IMR-90 (cell line): ENCODE measurements at regions not wholly inside any gene's neighbourhood (a gene's known extent, or its start where the extent isn't known, plus 50 kb on each side); places are given as distances from the start of the nearest gene placed in this dataset.

Experiments
- ATAC-seq: fragments of 200-7000 bp; cut with Tn5 transposase; 2 replicates; pipeline ENCODE4 v1.9.1; 2020; ENCODE audit warnings: low read depth, mild to moderate bottlenecking, moderate library complexity
- BruUV-seq: library from RNA; stranded (reverse); fragments of 400-500 nt; replicated peaks from 2 replicates; lab custom pipeline; 2021; lab: Mats Ljungman, UMichigan
- CTCF ChIA-PET: fragments of 300-600 bp; formaldehyde crosslinking; extraction: SDS; loops from one replicate; lab custom pipeline; 2021; ENCODE audit warnings: antibody characterized with exemption; lab: Yijun Ruan, JAX
- POLR2A ChIA-PET: fragments of 300-600 bp; sonication (Branson Sonifier 250); formaldehyde crosslinking; loops from one replicate; lab custom pipeline; 2022; ENCODE audit warnings: antibody characterized with exemption; ENCODE audit not compliant: unreplicated experiment; lab: Charles Lee
- DNase-seq: peaks from one replicate; pipeline ENCODE4 v3.0.0; 2013
- H2AFZ ChIP-seq: replicated peaks from 2 replicates; pipeline ENCODE3; 2013; ENCODE audit warnings: low read length, mild to moderate bottlenecking; ENCODE audit not compliant: poor library complexity
- H2AK5ac ChIP-seq: 2 replicates; pipeline ENCODE4 v1.6.1; 2013; ENCODE audit warnings: low read depth, low read length, inconsistent platforms
- H2AK9ac ChIP-seq: replicated peaks from 2 replicates; pipeline ENCODE3; 2013; ENCODE audit warnings: mild to moderate bottlenecking, low read depth, low read length, moderate library complexity; ENCODE audit not compliant: poor library complexity
- H2BK120ac ChIP-seq: 2 replicates; pipeline ENCODE4 v1.6.1; 2013; ENCODE audit warnings: low read depth, low read length, inconsistent platforms
- H2BK15ac ChIP-seq: 3 replicates; pipeline ENCODE4 v1.6.1; 2013; ENCODE audit warnings: low read depth, low read length, inconsistent platforms
- H2BK20ac ChIP-seq: 2 replicates; pipeline ENCODE4 v1.6.1; 2013; ENCODE audit warnings: low read depth, mild to moderate bottlenecking, inconsistent platforms, low read length, moderate library complexity
- H2BK5ac ChIP-seq: 2 replicates; pipeline ENCODE4 v1.6.1; 2013; ENCODE audit warnings: mild to moderate bottlenecking, low read depth, low read length, inconsistent platforms; ENCODE audit not compliant: poor library complexity, severe bottlenecking
- H3K14ac ChIP-seq: replicated peaks from 2 replicates; pipeline ENCODE4 v1.6.1; 2013; ENCODE audit warnings: low read depth, low read length, inconsistent platforms
- H3K18ac ChIP-seq: 2 replicates; pipeline ENCODE4 v1.6.1; 2013; ENCODE audit warnings: low read depth, low read length, control low read depth
- H3K23ac ChIP-seq: 2 replicates; pipeline ENCODE4 v1.6.1; 2013; ENCODE audit warnings: low read depth, low read length, inconsistent platforms
- H3K27ac ChIP-seq: 2 replicates; pipeline ENCODE4 v1.5.1; 2013; ENCODE audit warnings: mild to moderate bottlenecking, control low read depth, low read length; ENCODE audit not compliant: insufficient read depth
- H3K27me3 ChIP-seq: 2 replicates; pipeline ENCODE4 v1.6.1; 2013; ENCODE audit warnings: low read length; ENCODE audit not compliant: control insufficient read depth, insufficient read depth
- H3K36me3 ChIP-seq: 2 replicates; pipeline ENCODE4 v1.6.1; 2013; ENCODE audit warnings: low read length, mixed read lengths; ENCODE audit not compliant: control insufficient read depth, insufficient read depth
- H3K4ac ChIP-seq: 2 replicates; pipeline ENCODE4 v1.6.1; 2013; ENCODE audit warnings: low read depth, low read length, inconsistent platforms
- H3K4me1 ChIP-seq: 2 replicates; pipeline ENCODE4 v1.6.1; 2013; ENCODE audit warnings: low read length, mixed read lengths; ENCODE audit not compliant: control insufficient read depth, insufficient read depth
- H3K4me2 ChIP-seq: 2 replicates; pipeline ENCODE4 v1.6.1; 2013; ENCODE audit warnings: low read depth, mild to moderate bottlenecking, control low read depth, low read length, moderate library complexity
- H3K4me3 ChIP-seq: 2 replicates; pipeline ENCODE4 v1.5.1; 2013; ENCODE audit warnings: low read depth, mild to moderate bottlenecking, control low read depth, low read length, moderate library complexity; ENCODE audit not compliant: insufficient read depth
- H3K56ac ChIP-seq: 2 replicates; pipeline ENCODE4 v1.6.1; 2013; ENCODE audit warnings: low read length, inconsistent platforms; ENCODE audit not compliant: insufficient read depth; ENCODE audit errors: extremely low read depth
- H3K79me1 ChIP-seq, 2 experiments: 2 replicates each; pipeline ENCODE4 v1.6.1; 2013; ENCODE audit warnings: low read length in 2 of 2, inconsistent platforms in 1 of 2, low read depth in 1 of 2
- H3K9ac ChIP-seq: 2 replicates; pipeline ENCODE4 v1.6.1; 2013; ENCODE audit warnings: low read depth, low read length, control low read depth
- H3K9me1 ChIP-seq: 2 replicates; pipeline ENCODE4 v1.6.1; 2013; ENCODE audit warnings: low read length, inconsistent platforms; ENCODE audit not compliant: insufficient read depth
- H3K9me3 ChIP-seq: 2 replicates; pipeline ENCODE4 v1.6.1; 2013; ENCODE audit warnings: low read length; ENCODE audit not compliant: control insufficient read depth, insufficient read depth
- H4K20me1 ChIP-seq: 2 replicates; pipeline ENCODE4 v1.6.1; 2013; ENCODE audit warnings: low read length, inconsistent platforms; ENCODE audit not compliant: insufficient read depth
- H4K5ac ChIP-seq: 2 replicates; pipeline ENCODE4 v1.6.1; 2013; ENCODE audit warnings: mild to moderate bottlenecking, low read depth, low read length, control low read depth
- H4K8ac ChIP-seq, 2 experiments: 2 replicates each; pipeline ENCODE4 v1.6.1; 2013; ENCODE audit warnings: low read depth in 2 of 2, low read length in 2 of 2, control low read depth in 1 of 2, inconsistent platforms in 1 of 2
- H4K91ac ChIP-seq: 2 replicates; pipeline ENCODE4 v1.6.1; 2013; ENCODE audit warnings: low read depth, low read length, inconsistent platforms; ENCODE audit not compliant: insufficient read depth
- BHLHE40 ChIP-seq: fragments of 150-350 bp; IDR thresholded peaks from 2 replicates; pipeline ENCODE4 v1.6.1; 2016; ENCODE audit warnings: mild to moderate bottlenecking, low read depth, low read length
- CEBPB ChIP-seq: IDR thresholded peaks from 2 replicates; pipeline ENCODE4 v1.6.1; 2012; ENCODE audit warnings: low read depth, low read length, improper control_type of control experiment
- CHD1 ChIP-seq: IDR thresholded peaks from 2 replicates; pipeline ENCODE4 v1.6.1; 2012; ENCODE audit warnings: low read depth, low read length, improper control_type of control experiment
- FOS ChIP-seq: fragments of 150-350 bp; IDR thresholded peaks from 2 replicates; pipeline ENCODE4 v1.6.1; 2016; ENCODE audit warnings: low read depth, low read length
- MAFK ChIP-seq: IDR thresholded peaks from 2 replicates; pipeline ENCODE4 v1.6.1; 2012; ENCODE audit warnings: low read depth, low read length, improper control_type of control experiment
- MAZ ChIP-seq: IDR thresholded peaks from 2 replicates; pipeline ENCODE4 v1.6.1; 2012; ENCODE audit warnings: low read depth, mild to moderate bottlenecking, low read length, improper control_type of control experiment, moderate library complexity, borderline replicate concordance
- MXI1 ChIP-seq: IDR thresholded peaks from 2 replicates; pipeline ENCODE4 v1.6.1; 2012; ENCODE audit warnings: low read depth, mild to moderate bottlenecking, low read length, moderate library complexity, borderline replicate concordance
- POLR2A ChIP-seq: IDR thresholded peaks from 2 replicates; pipeline ENCODE4 v1.6.1; 2012; ENCODE audit warnings: mild to moderate bottlenecking, low read depth, low read length
- RAD21 ChIP-seq: IDR thresholded peaks from 2 replicates; pipeline ENCODE4 v1.6.1; 2012; ENCODE audit warnings: low read length, improper control_type of control experiment
- RFX5 ChIP-seq: IDR thresholded peaks from 2 replicates; pipeline ENCODE4 v1.8.0; 2012; ENCODE audit warnings: low read depth, mild to moderate bottlenecking, low read length, moderate library complexity
- WGBS, 2 experiments: methylation state at CpG; one replicate each; pipeline versions ENCODE4 v1.1.5 to v1.1.7; 2013; ENCODE audit warnings: missing lambda C conversion rate in 2 of 2; ENCODE audit not compliant: insufficient read length in 1 of 2; ENCODE audit errors: extremely low coverage in 2 of 2; 5-methylcytosine and 5-hydroxymethylcytosine counted together
- dilution Hi-C: fragments of 300-500 bp; cut with HindIII; formaldehyde crosslinking; loops from one replicate; pipeline ENCODE4 v1.14.3; 2018; ENCODE audit warnings: low sequenced_read_pairs; ENCODE audit not compliant: unreplicated experiment
- in situ Hi-C: fragments of 300-500 bp; cut with MboI; formaldehyde crosslinking; loops from 3 replicates; pipeline ENCODE4 v1.14.3; 2019; ENCODE audit warnings: low sequenced_read_pairs, inconsistent platforms, mixed read lengths
- intact Hi-C: fragments of 100-400 bp; cut with micrococcal nuclease; formaldehyde crosslinking; loops from 2 replicates; pipeline ENCODE4 v1.10.0; 2022
- TF ChIP-seq, protein P1 (sequence below): conservative IDR thresholded peaks from 2 replicates; pipeline ENCODE4 v1.5.1; 2012; ENCODE audit warnings: mild to moderate bottlenecking, low read depth, low read length, improper control_type of control experiment
- TF ChIP-seq, protein P2 (sequence below): fragments of 150-350 bp; IDR thresholded peaks from 2 replicates; pipeline ENCODE4 v1.6.1; 2017; ENCODE audit warnings: mild to moderate bottlenecking, antibody characterized with exemption, low read length, low read depth
- TF ChIP-seq, protein P3 (sequence below): fragments of 150-350 bp; IDR thresholded peaks from 2 replicates; pipeline ENCODE4 v1.6.1; 2016; ENCODE audit warnings: low read depth, mild to moderate bottlenecking, low read length, moderate library complexity, borderline replicate concordance

DNA sequence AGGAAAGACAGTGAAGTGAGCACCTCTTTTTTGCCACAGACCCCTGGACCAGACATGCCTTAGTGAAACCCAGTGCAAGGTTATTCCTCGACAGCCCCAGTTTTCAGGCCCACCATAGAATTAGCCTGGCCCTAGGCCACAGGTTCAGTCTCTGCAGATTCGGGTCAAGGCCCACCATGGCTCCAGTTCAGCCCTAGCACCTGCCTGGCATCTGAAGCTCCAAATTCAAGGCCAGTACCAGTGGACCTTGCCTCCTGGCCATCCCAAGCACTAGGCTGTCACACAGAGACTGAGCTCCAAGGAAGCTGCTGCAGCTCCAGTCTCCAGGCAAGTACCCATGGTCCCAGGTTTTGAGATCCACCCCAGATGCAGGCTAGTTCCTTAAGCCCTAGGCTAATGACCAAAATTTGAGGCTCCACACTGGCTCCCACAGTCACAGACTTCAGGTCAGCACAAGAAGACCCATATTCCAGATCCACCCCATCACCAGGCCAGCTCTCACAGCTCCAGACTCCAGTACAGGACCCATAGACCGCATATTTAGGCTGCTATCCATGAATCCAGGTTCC is 877.5 kb upstream of the ADGRB3 start:
- TF ChIP-seq FOS (no peak), MAFK (no peak), BHLHE40 (no peak), MAZ (no peak), CEBPB (no peak), RAD21 (no peak), MXI1 (no peak), RFX5 (no peak), POLR2A (no peak), CHD1 (no peak)
- TF ChIP-seq, protein P1, sequence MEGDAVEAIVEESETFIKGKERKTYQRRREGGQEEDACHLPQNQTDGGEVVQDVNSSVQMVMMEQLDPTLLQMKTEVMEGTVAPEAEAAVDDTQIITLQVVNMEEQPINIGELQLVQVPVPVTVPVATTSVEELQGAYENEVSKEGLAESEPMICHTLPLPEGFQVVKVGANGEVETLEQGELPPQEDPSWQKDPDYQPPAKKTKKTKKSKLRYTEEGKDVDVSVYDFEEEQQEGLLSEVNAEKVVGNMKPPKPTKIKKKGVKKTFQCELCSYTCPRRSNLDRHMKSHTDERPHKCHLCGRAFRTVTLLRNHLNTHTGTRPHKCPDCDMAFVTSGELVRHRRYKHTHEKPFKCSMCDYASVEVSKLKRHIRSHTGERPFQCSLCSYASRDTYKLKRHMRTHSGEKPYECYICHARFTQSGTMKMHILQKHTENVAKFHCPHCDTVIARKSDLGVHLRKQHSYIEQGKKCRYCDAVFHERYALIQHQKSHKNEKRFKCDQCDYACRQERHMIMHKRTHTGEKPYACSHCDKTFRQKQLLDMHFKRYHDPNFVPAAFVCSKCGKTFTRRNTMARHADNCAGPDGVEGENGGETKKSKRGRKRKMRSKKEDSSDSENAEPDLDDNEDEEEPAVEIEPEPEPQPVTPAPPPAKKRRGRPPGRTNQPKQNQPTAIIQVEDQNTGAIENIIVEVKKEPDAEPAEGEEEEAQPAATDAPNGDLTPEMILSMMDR, result no peak
- TF ChIP-seq, protein P2, sequence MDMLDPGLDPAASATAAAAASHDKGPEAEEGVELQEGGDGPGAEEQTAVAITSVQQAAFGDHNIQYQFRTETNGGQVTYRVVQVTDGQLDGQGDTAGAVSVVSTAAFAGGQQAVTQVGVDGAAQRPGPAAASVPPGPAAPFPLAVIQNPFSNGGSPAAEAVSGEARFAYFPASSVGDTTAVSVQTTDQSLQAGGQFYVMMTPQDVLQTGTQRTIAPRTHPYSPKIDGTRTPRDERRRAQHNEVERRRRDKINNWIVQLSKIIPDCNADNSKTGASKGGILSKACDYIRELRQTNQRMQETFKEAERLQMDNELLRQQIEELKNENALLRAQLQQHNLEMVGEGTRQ, result no peak
- TF ChIP-seq, protein P3, sequence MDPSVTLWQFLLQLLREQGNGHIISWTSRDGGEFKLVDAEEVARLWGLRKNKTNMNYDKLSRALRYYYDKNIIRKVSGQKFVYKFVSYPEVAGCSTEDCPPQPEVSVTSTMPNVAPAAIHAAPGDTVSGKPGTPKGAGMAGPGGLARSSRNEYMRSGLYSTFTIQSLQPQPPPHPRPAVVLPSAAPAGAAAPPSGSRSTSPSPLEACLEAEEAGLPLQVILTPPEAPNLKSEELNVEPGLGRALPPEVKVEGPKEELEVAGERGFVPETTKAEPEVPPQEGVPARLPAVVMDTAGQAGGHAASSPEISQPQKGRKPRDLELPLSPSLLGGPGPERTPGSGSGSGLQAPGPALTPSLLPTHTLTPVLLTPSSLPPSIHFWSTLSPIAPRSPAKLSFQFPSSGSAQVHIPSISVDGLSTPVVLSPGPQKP, result no peak
- Histone ChIP-seq H2AFZ (no peak overlapping the region), H3K4me2 (no peak overlapping the region), H2BK20ac (no peak overlapping the region), H3K18ac (no peak overlapping the region), H3K23ac (no peak overlapping the region), H2AK9ac (no peak overlapping the region), H3K9me3 (peaks cover 16% of the 10 kb centered on the region; the same call in 1 of the 2 replicates), H3K4ac (no peak overlapping the region), H3K9me1 (no peaks in the 10 kb centered on the region), H3K56ac (no peak overlapping the region), H4K8ac (no peak overlapping the region), H3K79me1 (no peaks in the 10 kb centered on the region), H3K4me1 (no peaks in the 10 kb centered on the region), H2BK15ac (no peak overlapping the region), H3K14ac (no peak overlapping the region), H3K27me3 (no peaks in the 10 kb centered on the region), H3K27ac (no peak overlapping the region), H3K9ac (no peak overlapping the region), H2BK120ac (no peak overlapping the region), H4K20me1 (no peaks in the 10 kb centered on the region), H2BK5ac (no peak overlapping the region), H4K91ac (no peak overlapping the region), H3K36me3 (no peaks in the 10 kb centered on the region), H3K4me3 (no peak overlapping the region), H2AK5ac (no peak overlapping the region), H4K5ac (no peak overlapping the region)
- intact Hi-C loops, result no loop called here
- dilution Hi-C loops, result no loop called here
- POLR2A ChIA-PET, result no interaction called here
- in situ Hi-C loops, result no loop called here
- ATAC-seq, result no peak
- WGBS, 2 experiments, result 13% methylated on average over 2 of the region's 3 CpGs; no CpG with 5 or more reads in 1 of the 2 experiments
- CTCF ChIA-PET, result no interaction called here
- BruUV-seq, result no TSS peak
- DNase-seq, result no peak
